ENCODE measurements at regions not wholly inside any gene's neighbourhood (a gene's known extent, or its start where the extent isn't known, plus 50 kb on each side); places are given as distances from the start of the nearest gene placed in this dataset.

GRCh38 chr14:57066887-57067513 lies 201.7 kb downstream of the EXOC5 start:
- H3K4me1 ChIP-seq (ENCODE audit: control insufficient read depth, insufficient read depth, low read length) = 0 out of 2 replicates have a peak, but pooled peaks cover 2% of the 10 kb centered on the region
- CTCF ChIA-PET = interaction anchor here (0.6 to 1.6 kb wide), 10 partner anchors 8 to 576 kb away, joined by 3 to 7 read pairs (median 4); no protein-coding TSS in a partner anchor
- no peak overlapping the region for H3K4me3 ChIP-seq (ENCODE audit: low read depth, low read length)

GRCh38 chr14:57066463-57066862 lies 202.2 kb downstream of the EXOC5 start:
- POLR2A ChIA-PET = no interaction called here
- H3K4me1 ChIP-seq (ENCODE audit: control insufficient read depth, insufficient read depth, low read length) = 0 out of 2 replicates have a peak, but pooled peaks cover 2% of the 10 kb centered on the region
- H3K9me3 ChIP-seq (ENCODE audit: control insufficient read depth, insufficient read depth, low read depth, low read length) = no peaks in the 10 kb centered on the region
- no peak overlapping the region for H3K4me3 ChIP-seq (ENCODE audit: low read depth, low read length)
- no peaks in the 10 kb centered on the region for H3K36me3 ChIP-seq (ENCODE audit: control insufficient read depth in 2 of 2, insufficient read depth in 1 of 2, low read length in 2 of 2)
- CTCF ChIA-PET = no interaction called here
- no peak overlapping the region for H3K27ac ChIP-seq (ENCODE audit: extremely low read depth, low read depth, low read length)
- TF ChIP-seq PRDM4 (tag by site-specific recombination; IDR thresholded peaks at IDR 0.05) = no peak
- TF ChIP-seq ZBTB44 (tag by site-specific recombination; IDR thresholded peaks at IDR 0.05) = no peak
- TF ChIP-seq MEIS1 (CRISPR knock-in tag; IDR thresholded peaks at IDR 0.05; ENCODE audit: borderline replicate concordance) = no peak
- TF ChIP-seq BCL6B (tag by site-specific recombination; IDR thresholded peaks at IDR 0.05) = peak; percentile 43; the same call in 1 of the 2 replicates
- no peak for TF ChIP-seq ZNF175 (tag by site-specific recombination; IDR thresholded peaks at IDR 0.05)
- no peak for TF ChIP-seq ZNF776 (tag by site-specific recombination; IDR thresholded peaks at IDR 0.05; ENCODE audit: borderline replicate concordance)
- no peak for TF ChIP-seq ZNF433 (tag by site-specific recombination; IDR thresholded peaks at IDR 0.05; ENCODE audit: low read depth)

More at GRCh38 chr14:57066887-57067513, 201.7 kb downstream of the EXOC5 start:
- no peaks in the 10 kb centered on the region for H3K36me3 ChIP-seq (ENCODE audit: control insufficient read depth in 2 of 2, insufficient read depth in 1 of 2, low read length in 2 of 2)
- H3K9me3 ChIP-seq (ENCODE audit: control insufficient read depth, insufficient read depth, low read depth, low read length) = no peaks in the 10 kb centered on the region
- POLR2A ChIA-PET = no interaction called here
- H3K27ac ChIP-seq (ENCODE audit: extremely low read depth, low read depth, low read length) = no peak overlapping the region
- TF ChIP-seq ZNF335 (tag by site-specific recombination; conservative IDR thresholded peaks at IDR 0.05) (peak; percentile 29; the same call in 1 of the 2 replicates), PRDM1 (tag by site-specific recombination; IDR thresholded peaks at IDR 0.05) (peak; percentile 16; the same call in 1 of the 2 replicates), ZNF660 (tag by site-specific recombination; IDR thresholded peaks at IDR 0.05) (peak; percentile 50; the same call in 1 of the 2 replicates), ZNF654 (tag by site-specific recombination; IDR thresholded peaks at IDR 0.05; ENCODE audit: low read depth) (peak; percentile 67), CTCF (tag by site-specific recombination; IDR thresholded peaks at IDR 0.05) (peak; percentile 51; the same call in 1 of the 2 replicates), GLI4 (tag by site-specific recombination; IDR thresholded peaks at IDR 0.05) (no peak), ZSCAN5A (tag by site-specific recombination; IDR thresholded peaks at IDR 0.05) (no peak)
